DND-41 (cell line): ENCODE measurements at regions not wholly inside any gene's neighbourhood (a gene's known extent, or its start where the extent isn't known, plus 50 kb on each side); places are given as distances from the start of the nearest gene placed in this dataset.

Experiments used
- EZH2 ChIP-seq: IDR thresholded peaks from 3 replicates; pipeline ENCODE4 v1.6.1; 2012; ENCODE audit warnings: borderline replicate concordance, low read depth, mild to moderate bottlenecking, moderate library complexity, low read length, inconsistent platforms; ENCODE audit not compliant: severe bottlenecking
- TF ChIP-seq, protein P1 (sequence below): IDR thresholded peaks from 2 replicates; pipeline ENCODE4 v1.5.1; 2012; ENCODE audit warnings: borderline replicate concordance, low read length, moderate library complexity, mild to moderate bottlenecking; ENCODE audit not compliant: poor library complexity, severe bottlenecking; ENCODE audit errors: extremely low read depth

DNA sequence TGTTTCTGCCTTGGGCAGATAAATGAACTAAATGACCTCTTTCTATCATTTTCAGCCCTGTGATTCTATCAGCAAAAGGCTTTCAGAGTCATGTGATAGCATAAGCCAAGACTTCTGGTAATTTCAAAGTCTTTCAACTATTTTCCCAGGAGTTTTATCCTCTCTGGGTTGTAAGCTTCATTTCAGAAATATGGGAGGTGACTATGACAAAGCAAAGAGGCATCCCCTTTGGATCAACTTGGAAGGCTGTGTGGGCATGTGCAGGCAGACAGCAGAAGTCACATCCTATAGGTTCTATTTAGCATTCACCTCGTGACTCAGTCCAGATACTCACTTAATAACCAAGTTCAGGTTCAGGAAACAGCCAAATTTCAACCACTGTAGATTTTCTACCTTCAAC is 149.0 kb upstream of the FST start:
- TF ChIP-seq, protein P1, sequence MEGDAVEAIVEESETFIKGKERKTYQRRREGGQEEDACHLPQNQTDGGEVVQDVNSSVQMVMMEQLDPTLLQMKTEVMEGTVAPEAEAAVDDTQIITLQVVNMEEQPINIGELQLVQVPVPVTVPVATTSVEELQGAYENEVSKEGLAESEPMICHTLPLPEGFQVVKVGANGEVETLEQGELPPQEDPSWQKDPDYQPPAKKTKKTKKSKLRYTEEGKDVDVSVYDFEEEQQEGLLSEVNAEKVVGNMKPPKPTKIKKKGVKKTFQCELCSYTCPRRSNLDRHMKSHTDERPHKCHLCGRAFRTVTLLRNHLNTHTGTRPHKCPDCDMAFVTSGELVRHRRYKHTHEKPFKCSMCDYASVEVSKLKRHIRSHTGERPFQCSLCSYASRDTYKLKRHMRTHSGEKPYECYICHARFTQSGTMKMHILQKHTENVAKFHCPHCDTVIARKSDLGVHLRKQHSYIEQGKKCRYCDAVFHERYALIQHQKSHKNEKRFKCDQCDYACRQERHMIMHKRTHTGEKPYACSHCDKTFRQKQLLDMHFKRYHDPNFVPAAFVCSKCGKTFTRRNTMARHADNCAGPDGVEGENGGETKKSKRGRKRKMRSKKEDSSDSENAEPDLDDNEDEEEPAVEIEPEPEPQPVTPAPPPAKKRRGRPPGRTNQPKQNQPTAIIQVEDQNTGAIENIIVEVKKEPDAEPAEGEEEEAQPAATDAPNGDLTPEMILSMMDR: no peak
- TF ChIP-seq EZH2: no peak
